SK-N-DZ (cell line): ENCODE measurements at regions not wholly inside any gene's neighbourhood (a gene's known extent, or its start where the extent isn't known, plus 50 kb on each side); places are given as distances from the start of the nearest gene placed in this dataset.
"Not testable (repeated sequence)": the region's sequence is repeated elsewhere in the genome, so short reads cannot be mapped to it uniquely, and the experiment has no call there.

Experiments used
- DNase-seq: peaks from one replicate; pipeline ENCODE4 v3.0.0-alpha.2; 2015; ENCODE audit warnings: low spot score

DNA sequence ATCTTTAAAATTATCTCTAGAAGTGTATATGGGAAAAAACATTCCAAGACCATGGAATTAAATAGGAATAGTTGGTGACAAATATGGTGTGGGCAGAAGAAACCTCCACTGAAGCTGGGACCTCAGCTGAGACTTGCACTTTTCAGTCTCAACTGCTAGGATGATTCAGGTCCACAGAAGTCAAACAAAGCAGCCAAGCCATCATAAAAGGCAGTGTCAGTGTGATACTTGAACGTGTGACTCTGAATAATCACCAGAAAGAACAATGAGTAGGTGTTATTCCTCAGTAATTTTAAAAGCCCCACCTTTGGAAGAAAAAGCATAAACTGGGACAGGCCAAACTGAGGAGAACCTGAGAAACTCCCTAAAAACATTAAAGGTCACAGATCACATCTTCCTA is 90.7 kb downstream of the ZNF281 start:
- no peak for DNase-seq

DNA sequence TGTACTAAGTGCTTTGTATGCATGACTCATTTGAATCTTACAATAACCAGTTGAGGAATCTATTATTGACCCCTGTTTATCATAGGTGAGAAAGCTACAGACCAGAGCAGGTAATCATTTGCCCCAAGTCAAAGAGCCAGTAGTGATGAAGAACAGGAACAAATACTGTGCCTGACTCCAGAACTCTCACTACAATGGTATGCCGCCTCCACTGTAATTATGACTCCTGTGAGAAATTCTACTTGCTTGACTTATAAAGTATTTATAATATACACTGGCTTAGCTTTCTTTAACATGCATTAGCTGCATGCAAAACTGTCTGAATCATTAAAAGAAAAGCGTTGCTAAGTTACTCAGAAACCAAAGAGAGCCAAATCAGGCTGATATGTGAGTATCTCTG is 92.6 kb downstream of the ZNF281 start:
- DNase-seq: no peak

DNA sequence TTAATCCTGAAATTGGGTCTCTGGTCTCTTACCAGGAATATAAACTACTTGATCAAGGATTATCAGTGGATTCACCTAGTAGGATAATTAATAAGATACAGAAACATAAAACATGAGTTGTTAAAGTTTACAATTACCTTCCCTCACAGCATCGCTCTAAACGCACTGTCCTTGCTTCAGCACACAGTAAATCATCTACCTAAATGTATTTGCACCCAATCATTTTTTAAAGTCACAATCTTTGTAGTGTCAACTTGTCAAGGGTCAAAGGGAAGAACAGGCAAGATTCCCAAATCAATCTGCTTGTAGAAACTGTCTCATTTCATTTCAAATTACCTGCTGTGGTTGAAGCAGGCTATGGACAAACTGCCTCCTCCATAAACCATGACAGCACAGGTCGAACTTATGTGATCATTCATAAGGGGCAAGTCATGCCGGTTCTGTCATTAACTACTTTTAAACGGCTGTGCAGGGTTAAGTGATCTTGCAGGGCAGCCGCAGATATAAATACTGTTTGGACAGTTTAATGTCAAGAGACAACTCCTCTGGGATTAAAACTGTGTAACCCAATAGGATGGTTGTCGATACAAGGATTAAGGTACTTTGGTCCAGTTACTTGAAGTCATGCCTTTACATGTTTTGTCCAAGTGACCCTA is 93.6 kb downstream of the ZNF281 start:
- no peak for DNase-seq

DNA sequence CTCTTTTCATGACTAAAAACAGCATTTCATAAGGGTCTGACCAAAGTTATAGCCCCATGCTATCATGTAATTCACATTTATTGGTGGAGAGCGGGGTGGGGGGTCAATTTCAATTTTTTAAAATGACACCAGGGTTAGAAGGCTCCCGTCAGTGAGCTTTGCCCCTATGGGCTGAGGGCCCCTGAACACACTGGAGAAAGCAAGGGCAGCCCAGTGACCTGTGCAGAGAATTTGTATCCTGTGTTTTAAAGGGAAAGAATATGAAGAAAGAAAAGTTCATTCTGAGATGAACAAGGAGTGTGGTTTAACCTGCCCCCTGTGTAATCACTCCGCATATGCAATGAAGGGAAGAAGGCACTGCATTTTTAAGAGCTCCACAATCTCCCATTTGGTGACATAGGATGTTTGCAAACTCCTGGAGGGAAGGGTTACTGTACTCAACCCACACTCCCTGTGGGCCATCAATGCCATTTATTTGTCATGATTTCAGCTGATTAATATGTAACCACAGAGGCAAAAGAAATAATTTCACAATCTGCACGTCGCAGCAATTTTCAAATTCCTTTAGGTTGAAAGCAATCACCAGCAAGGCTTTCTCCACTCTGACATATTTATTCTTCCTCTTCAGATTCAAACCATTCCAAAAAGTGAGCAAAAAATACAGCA is 95.6 kb downstream of the ZNF281 start:
- no peak for DNase-seq

DNA sequence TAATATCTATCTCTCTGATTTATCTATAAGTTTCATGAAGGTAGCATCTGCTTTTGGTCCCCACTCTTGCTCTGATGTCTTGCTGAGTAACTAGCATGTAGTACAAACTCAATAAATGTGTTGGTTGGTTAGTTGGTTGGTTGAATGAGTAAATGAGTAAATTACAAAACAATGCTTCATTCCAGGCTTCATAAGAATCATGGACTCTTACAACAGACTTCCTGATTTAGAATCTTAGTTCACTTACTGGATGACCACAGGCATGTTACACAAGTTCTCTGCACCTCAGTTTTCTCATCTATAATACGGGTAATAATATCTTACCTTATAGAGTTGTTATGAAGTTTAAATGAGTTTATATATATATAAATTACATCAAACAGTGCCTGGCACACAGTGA is 98.6 kb downstream of the ZNF281 start:
- DNase-seq: no peak

DNA sequence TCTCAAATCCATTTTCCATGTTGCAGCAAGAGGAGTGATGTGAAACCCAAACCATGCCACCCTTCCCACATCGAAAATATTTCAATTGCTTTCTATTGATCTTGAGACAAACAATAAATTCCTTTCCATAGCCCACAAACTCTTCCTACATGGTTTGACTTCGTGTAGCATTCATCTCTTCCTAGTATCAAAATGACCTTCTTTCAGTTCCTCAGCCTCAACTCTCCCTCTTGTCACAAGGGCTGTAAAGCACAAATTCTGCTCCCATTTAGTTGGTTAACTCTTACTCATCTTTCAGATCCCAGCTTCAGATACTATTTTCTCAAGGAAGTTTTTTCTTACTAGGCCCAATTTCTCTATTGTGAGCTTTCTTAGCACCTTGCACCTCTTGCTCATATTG is 99.0 kb downstream of the ZNF281 start:
- no peak for DNase-seq

DNA sequence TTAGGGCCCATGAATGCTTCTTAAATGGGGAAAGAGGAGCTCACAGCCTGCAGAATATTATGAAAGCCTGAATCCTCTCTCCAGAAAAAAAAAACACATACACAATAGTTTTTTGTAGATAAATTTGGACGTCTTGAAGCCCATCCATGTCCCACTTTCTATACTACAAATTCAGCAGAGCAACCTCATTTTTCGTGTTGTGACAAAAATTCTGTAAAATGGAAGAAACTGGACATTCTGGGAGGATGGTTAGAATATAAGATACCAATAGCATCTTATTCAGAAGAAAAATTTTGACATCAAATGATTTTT is 102.1 kb downstream of the ZNF281 start:
- no peak for DNase-seq

DNA sequence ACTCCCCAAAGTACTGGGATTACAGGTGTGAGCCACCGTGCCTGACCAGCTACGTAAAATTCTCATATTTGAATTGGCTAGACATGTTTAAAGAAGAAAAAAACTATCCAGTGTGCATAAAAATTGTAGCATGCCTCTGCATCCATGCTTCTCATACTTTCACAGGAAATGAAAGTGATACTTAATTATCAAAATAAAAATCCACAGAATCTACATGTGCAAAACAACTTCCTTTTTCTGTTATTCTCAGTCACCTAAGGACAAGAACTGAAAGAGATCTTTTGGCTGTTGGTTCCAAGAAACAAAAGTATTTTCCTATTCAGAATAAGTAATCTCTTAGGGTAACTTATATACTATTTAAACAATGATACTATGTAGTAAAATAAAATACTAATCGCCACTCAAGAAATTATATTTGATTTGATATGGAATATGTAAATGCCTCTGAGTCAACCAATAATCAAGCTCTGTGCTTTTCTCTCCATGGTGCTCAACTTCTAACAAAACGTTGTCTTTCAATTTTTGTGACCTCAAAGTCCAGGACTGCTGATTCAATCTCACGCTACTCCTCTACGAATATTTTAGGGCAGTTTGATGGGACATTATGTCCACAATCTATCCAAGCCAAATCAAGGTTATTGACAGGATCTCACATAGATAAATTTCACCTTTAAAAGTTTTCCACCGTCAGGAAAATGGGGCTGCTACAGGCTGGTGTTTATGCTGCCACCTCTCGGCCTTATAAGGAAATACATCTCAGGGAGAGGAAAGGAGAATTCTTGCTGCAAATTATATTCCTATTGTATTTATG is 102.7 kb downstream of the ZNF281 start:
- peak; percentile 13 for DNase-seq

DNA sequence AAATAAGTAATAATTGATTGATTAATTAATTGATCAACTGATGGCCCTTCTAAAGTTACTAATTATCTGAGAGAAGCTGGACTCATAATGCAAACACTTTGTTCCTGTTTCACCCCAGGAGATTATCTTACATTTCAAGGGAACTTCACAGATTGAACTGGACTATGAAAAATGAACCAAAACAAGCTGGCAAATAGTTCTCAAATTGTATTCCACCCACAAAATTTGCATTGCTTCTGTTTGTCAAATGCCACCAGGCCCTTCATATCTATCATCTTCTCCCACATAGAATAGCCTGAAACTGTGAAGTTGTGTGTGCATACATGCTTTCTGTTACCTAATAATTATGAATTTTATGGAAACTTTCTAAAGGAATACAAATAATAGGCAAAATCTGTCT is 104.0 kb downstream of the ZNF281 start:
- no peak for DNase-seq

DNA sequence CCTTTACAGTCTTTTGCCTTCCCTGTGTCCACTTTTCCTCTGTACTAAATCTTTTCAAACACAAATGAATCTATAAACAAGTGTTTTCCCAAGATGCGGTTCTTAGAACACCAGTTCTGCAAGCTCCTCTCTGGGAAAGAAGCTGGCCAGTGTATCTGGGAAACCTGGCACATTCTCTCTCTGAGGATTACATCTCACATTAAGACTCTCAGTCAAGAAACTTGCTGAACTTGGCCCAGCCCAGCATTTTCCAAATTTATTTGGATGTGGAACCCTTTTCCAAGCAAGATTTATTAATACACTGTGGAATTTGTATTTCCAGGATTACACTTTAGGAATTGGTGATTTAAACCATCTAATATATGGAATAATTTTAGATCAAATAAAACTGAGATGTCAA is 105.7 kb downstream of the ZNF281 start:
- no peak for DNase-seq

DNA sequence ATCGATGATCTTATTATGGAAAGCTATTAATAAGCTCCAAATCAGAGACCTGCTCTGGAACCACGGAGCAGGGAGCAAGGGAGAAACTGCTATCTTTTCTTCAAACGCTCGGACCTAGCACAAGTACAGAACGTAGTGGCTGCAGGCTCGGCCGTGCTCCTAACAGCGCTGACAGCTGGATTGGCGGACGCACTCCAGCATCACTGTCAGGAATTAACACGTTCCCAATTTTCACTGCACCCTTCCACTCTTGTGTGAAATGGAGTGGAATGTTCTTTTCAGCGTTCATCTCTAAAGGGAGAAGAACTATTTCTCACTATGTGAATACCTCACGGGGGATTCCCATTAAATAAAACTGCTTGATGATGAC is 106.9 kb downstream of the ZNF281 start:
- peak; percentile 10 for DNase-seq

DNA sequence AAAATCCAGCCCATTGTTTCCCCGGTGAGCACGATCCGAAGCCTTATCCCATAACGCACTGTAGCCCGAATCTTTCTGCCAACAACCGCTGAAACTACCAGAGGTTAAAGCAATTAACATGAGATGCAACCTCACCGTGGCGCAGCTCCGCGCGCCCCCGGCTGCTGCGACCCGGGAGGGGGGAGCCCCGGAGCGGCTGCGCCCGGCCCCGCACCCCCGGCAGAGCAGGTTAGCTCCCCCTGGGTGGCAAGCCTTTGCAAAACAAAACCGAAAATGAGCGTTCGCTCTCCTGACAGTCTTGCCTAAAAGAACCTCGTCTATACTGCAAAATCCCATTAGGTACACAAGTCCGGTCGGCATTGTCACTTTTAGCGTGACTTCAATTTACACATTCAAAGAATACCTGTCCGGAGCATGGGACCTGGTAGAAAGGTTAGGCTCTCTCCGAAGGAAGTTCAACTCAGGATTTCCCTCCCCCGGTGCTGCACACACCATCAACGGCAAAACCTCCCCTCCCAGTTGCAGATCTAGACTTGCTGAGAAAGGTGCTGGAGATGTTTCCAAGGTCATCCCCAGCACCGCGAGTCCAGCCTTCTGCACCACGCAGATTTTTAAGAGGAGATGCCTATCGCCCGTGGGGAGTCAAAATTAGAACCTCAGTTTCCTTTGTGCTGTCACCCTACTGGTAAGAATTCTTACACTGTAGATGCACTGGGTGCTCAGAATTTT is 107.5 kb downstream of the ZNF281 start:
- peak; percentile 5 for DNase-seq

DNA sequence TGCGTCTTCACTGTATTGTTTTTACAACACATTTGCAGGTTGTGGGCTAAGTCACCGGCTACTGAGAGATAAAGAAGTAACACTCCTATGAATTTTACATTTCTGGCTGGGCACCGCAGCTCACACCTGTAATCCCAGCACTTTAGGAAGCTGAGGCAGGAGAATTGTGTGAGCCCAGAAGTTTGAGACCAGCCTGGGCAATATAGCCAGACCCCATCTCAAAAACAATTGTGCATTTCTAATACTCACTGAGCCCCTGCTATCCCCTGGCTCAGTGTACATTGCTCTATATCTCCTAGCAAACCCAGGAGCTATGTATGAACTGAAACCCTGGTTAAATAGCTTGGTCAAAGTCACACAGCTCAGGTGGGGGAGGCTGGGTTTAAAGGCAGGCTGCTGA is 108.7 kb downstream of the ZNF281 start:
- DNase-seq: no peak

DNA sequence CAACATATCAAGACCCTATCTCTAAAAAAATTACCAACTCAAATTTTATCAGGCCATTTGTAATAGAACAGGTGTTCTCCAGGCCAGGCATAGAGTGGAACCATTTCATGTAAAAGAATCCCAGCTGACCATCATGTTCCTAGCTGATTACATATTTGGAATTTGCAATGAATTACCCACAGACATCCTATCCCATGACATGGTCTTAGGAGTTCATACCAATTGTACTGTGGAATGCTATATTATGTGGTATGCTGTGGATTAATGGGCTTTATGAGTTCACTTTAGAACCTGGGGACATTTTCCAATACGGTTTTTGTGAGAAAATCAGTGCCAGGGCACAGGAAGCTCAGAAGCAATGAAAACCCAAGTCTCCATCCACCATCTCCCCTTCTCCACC is 110.3 kb downstream of the ZNF281 start:
- no peak for DNase-seq

DNA sequence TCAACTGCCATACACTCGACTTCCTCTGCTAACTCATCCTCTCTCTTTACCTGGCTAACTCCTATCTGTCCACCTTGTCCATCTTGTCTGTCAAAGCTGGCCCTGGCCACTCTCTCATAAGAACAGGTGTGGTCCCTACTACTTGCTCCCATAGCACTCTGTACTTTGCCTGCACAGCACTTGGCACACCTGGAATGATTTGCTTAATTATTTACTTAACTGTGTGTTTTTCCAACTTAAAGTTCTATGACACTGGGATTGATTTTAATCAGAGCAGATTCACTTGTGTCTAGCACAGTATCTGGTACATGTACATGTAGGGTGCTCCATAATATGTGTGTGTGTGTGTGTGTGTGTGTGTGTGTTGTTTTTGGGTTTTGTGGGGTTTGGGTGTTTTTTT is 111.6 kb downstream of the ZNF281 start:
- no peak for DNase-seq

DNA sequence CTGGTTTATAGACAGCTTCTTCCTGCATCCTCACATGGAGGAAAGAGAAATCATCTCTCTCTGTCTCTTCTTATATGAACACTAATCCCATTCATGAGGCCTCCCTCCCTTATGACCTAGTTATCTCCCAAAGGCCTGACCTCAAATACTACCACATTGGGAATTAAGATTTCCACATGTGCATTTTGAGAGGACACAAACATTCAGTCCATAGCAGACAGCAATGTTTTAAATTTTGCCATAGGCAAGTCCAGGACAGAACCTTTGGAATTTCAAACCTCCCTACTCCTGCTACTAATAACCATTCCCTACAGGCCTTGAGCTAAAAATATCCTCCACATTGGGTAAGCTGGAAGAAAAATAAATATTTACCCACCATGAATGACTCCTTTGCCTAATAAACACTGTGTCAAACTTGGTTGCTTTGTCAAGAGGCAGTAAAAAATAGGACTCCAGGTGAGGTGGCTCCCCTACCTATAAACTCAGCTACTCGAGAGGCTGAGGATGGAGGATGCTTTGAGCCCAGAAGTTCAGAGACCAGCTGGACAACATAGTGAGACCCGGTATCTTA is 113.7 kb downstream of the ZNF281 start:
- DNase-seq: no peak

DNA sequence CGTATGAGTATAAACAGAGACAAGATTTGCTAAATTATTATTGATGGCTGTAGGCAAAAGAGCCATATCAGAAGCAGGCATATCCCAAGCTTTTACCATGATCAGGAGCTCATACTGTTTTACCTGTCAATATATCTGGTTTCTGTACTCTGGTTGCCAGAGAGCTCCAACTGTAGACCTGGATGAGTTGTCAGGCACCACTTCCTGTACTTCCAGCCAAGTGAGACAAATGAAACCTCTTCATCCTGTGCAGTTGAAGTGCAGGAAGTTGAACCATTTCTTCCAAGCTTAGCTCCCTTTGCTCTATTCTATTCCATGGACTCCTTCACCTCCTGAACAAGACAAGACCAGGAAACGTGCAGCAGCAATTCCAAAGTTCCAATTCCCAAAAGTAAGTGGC is 115.6 kb downstream of the ZNF281 start:
- DNase-seq: no peak

DNA sequence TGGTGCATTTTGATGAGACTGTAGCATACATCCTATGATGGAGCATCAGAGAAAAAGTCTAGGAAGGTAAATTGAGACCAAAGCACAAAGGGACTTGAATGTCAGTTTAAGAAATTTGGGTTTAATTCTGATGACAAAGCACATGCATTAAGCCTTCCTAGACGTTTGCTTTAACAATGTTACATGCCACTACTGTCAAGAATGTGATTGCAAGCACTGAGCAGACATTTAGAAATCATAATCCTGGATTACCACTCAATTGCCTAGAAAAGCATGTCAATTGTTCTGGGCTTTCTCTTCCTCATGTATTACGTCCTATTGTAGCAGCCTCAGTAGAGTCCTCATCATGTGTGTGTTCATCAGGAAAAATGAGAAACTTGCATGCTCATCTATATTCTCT is 117.1 kb downstream of the ZNF281 start:
- no peak for DNase-seq

DNA sequence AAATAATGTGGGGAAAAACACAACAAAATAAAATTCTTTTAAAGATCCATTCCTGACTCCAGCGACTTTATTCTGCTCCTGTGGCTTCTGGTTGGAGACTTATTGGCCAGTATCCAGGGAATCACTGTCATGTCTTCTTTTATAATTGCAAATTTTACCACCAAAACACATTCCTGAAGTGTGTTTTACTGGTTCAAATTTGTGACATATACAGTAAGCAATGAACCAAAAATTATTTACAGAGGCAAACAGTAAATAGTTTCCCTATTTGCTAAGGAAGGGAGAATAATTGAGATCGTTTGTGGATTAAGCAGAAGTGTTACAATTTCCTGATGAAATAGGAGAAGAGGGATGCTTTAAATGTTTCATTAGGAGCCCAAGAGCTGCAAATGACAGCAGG is 118.7 kb downstream of the ZNF281 start:
- no peak for DNase-seq

DNA sequence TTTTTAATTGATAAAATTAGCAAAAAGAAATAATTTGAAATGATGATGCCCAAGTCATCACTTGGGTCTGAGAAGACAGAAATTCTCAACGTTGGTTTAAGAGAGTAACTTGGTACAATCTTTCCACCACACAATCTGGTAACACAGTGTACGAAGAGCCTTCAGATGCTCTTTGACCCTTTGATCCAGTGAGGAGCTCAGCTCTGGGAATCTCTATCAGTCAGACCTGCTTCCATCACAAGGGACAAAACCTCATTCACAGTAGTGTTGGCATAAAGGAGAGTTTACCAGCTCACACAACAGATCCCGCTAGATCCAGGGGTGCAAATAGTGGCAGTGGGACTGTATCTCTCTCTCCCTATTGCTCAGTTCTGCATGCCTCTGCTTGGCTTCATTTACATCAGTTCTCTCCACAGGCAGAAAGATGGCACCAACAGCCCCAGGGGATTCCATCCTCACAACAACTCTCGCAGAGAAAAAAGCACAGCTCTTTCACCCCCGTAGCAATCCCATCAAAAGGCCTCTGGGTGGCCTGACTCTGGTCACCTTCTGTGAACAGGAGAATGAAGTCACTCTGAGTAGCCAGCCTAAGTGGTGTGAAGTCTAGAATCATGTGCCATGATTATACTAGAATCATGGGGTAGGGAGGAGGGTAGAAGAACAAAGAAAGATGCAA is 119.7 kb downstream of the ZNF281 start:
- peak; percentile 4 for DNase-seq

DNA sequence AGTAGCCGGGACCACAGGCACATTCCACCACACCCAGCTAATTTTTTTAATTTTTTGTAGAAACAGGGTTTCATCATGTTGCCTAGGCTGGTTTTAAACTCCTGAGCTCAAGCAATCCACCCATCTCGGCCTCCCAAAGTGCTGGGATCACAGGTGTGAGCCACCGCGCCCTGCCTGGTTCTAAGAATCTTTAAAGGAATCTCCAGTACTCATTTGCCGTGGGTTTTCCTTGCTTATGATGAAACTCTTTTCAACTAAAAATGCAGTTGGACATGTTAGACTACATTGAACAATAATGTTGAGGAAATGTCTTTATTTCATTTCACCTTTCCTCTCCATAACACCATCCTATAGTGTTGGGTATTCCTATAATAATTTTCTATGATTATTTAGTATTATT is 121.6 kb downstream of the ZNF281 start:
- DNase-seq: no peak

DNA sequence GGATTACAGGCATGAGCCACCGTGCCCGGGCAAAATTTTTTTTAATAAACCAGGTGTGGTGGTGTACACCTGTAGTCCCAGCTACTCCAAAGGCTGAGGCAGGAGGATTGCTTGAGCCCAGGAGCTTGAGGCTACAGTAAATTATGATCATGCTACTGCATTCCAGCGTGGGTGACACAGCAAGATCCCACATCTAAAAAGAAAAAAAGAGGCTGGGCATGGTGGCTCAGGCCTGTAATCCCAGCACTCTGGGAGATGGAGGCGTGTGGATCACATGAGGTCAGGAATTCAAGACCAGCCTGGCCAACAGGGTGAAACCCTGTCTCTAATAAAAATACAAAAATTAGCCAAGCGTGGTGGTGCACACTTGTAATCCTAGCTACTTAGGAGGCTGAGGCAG is 125.6 kb downstream of the ZNF281 start:
- DNase-seq: not testable (repeated sequence)
